ENCODE measurements at regions not wholly inside any gene's neighbourhood (a gene's known extent, or its start where the extent isn't known, plus 50 kb on each side); places are given as distances from the start of the nearest gene placed in this dataset.

- TF ChIP-seq POLR2AphosphoS5 (IDR thresholded peaks at IDR 0.05; ENCODE audit: low read depth, low read length), result no peak
- no peak for TF ChIP-seq SIN3A (IDR thresholded peaks at IDR 0.05; ENCODE audit: borderline replicate concordance, insufficient read depth, low read length)
These were observed 229.4 kb upstream of the GATB start for GRCh38 chr4:151990201-151990600.

Measured in PFSK-1 (cell line).